Karpas-422 (cell line): ENCODE measurements at regions not wholly inside any gene's neighbourhood (a gene's known extent, or its start where the extent isn't known, plus 50 kb on each side); places are given as distances from the start of the nearest gene placed in this dataset.

ENCODE experiments used
- DNase-seq: peaks from one replicate; pipeline ENCODE4 v3.0.0-alpha.2; 2015
- H2AFZ ChIP-seq: fragments of 200-600 bp; sonication (generic); 2 replicates; pipeline ENCODE4 v1.6.1; 2014; ENCODE audit warnings: antibody characterized with exemption, low read length, mixed read lengths
- H3K27ac ChIP-seq: fragments of 200-600 bp; sonication (generic); 2 replicates; pipeline ENCODE4 v1.5.1; 2014; ENCODE audit warnings: mild to moderate bottlenecking, low read length, moderate library complexity
- H3K27me3 ChIP-seq: fragments of 200-600 bp; sonication (generic); 2 replicates; pipeline ENCODE4 v1.6.1; 2014; ENCODE audit warnings: low read length, mixed read lengths
- H3K36me3 ChIP-seq: fragments of 200-600 bp; sonication (generic); 2 replicates; pipeline ENCODE4 v1.6.1; 2014; ENCODE audit warnings: low read length, mixed read lengths; ENCODE audit not compliant: insufficient read depth
- H3K4me1 ChIP-seq: fragments of 200-600 bp; sonication (generic); 2 replicates; pipeline ENCODE4 v1.6.1; 2014; ENCODE audit warnings: mild to moderate bottlenecking, low read length, mixed read lengths
- H3K4me2 ChIP-seq: fragments of 200-600 bp; sonication (generic); 2 replicates; pipeline ENCODE4 v1.6.1; 2014; ENCODE audit warnings: low read length, low read depth, mild to moderate bottlenecking; ENCODE audit not compliant: poor library complexity, severe bottlenecking
- H3K4me3 ChIP-seq: fragments of 200-600 bp; sonication (generic); 2 replicates; pipeline ENCODE4 v1.5.1; 2014; ENCODE audit warnings: mild to moderate bottlenecking, antibody characterized with exemption, low read length, mixed read lengths
- H3K79me2 ChIP-seq: fragments of 200-600 bp; sonication (generic); 2 replicates; pipeline ENCODE4 v1.6.1; 2014; ENCODE audit warnings: mild to moderate bottlenecking, low read length, mixed read lengths
- H3K9ac ChIP-seq: fragments of 200-600 bp; sonication (generic); 2 replicates; pipeline ENCODE4 v1.6.0; 2014; ENCODE audit warnings: low read length
- H3K9me2 ChIP-seq: fragments of 200-600 bp; sonication (generic), shearing (Covaris generic); replicated peaks from 2 replicates; pipeline ENCODE4 v1.6.0; 2014; ENCODE audit warnings: mild to moderate bottlenecking, low read length, moderate library complexity; ENCODE audit not compliant: insufficient read depth
- H3K9me3 ChIP-seq: fragments of 300-700, 200-600 bp; sonication (generic); 2 replicates; pipeline ENCODE4 v1.6.1; 2014; ENCODE audit warnings: low read length, mixed read lengths
- H4K20me1 ChIP-seq: fragments of 200-600 bp; sonication (generic); 2 replicates; pipeline ENCODE4 v1.6.1; 2014; ENCODE audit warnings: mild to moderate bottlenecking, antibody characterized with exemption, low read length, low read depth; ENCODE audit not compliant: insufficient read depth

- no peak overlapping the region for H2AFZ ChIP-seq
- H3K27me3 ChIP-seq = no peaks in the 10 kb centered on the region
- no peaks in the 10 kb centered on the region for H3K9me3 ChIP-seq
- H3K4me2 ChIP-seq = no peak overlapping the region
- H3K4me3 ChIP-seq = no peak overlapping the region
- H3K4me1 ChIP-seq = no peaks in the 10 kb centered on the region
- DNase-seq = no peak
- no peak overlapping the region for H3K9ac ChIP-seq
- no peaks in the 10 kb centered on the region for H3K9me2 ChIP-seq
- H3K27ac ChIP-seq = no peak overlapping the region
- no peaks in the 10 kb centered on the region for H4K20me1 ChIP-seq
- no peaks in the 10 kb centered on the region for H3K79me2 ChIP-seq
- H3K36me3 ChIP-seq = no peaks in the 10 kb centered on the region
Observed at GRCh38 chr20:22833851-22834250, 201.3 kb upstream of the SSTR4 start.

GRCh38 chr20:22834651-22835256 is 200.4 kb upstream of the SSTR4 start:
- H3K27me3 ChIP-seq = no peaks in the 10 kb centered on the region
- H3K9me3 ChIP-seq = no peaks in the 10 kb centered on the region
- H2AFZ ChIP-seq = no peak overlapping the region
- DNase-seq = no peak
- no peak overlapping the region for H3K4me3 ChIP-seq
- no peak overlapping the region for H3K9ac ChIP-seq
- no peaks in the 10 kb centered on the region for H3K4me1 ChIP-seq
- no peaks in the 10 kb centered on the region for H3K9me2 ChIP-seq
- no peak overlapping the region for H3K4me2 ChIP-seq
- no peaks in the 10 kb centered on the region for H3K36me3 ChIP-seq
- H3K79me2 ChIP-seq = no peaks in the 10 kb centered on the region
- no peaks in the 10 kb centered on the region for H4K20me1 ChIP-seq
- no peak overlapping the region for H3K27ac ChIP-seq

GRCh38 chr20:22836211-22836610 is 198.9 kb upstream of the SSTR4 start:
- Histone ChIP-seq H3K27me3 (no peaks in the 10 kb centered on the region), H3K4me1 (no peaks in the 10 kb centered on the region), H2AFZ (no peak overlapping the region), H3K27ac (no peak overlapping the region), H3K4me3 (no peak overlapping the region), H3K9ac (no peak overlapping the region), H3K9me2 (no peaks in the 10 kb centered on the region), H3K4me2 (no peak overlapping the region), H3K9me3 (no peaks in the 10 kb centered on the region), H3K79me2 (no peaks in the 10 kb centered on the region), H3K36me3 (no peaks in the 10 kb centered on the region), H4K20me1 (no peaks in the 10 kb centered on the region)
- no peak for DNase-seq

GRCh38 chr20:22836877-22837276 is 198.2 kb upstream of the SSTR4 start:
- Histone ChIP-seq H3K9me3 (no peaks in the 10 kb centered on the region), H3K36me3 (no peaks in the 10 kb centered on the region), H3K4me2 (no peak overlapping the region), H2AFZ (no peak overlapping the region), H3K4me1 (no peaks in the 10 kb centered on the region), H3K9me2 (no peaks in the 10 kb centered on the region), H3K27me3 (no peaks in the 10 kb centered on the region), H3K27ac (no peak overlapping the region), H3K4me3 (no peak overlapping the region), H4K20me1 (no peaks in the 10 kb centered on the region), H3K79me2 (no peaks in the 10 kb centered on the region), H3K9ac (no peak overlapping the region)
- DNase-seq = no peak

- H3K79me2 ChIP-seq = no peaks in the 10 kb centered on the region
- no peak overlapping the region for H3K4me3 ChIP-seq
- no peaks in the 10 kb centered on the region for H3K27me3 ChIP-seq
- H2AFZ ChIP-seq = no peak overlapping the region
- no peak overlapping the region for H3K27ac ChIP-seq
- H3K9me2 ChIP-seq = no peaks in the 10 kb centered on the region
- no peaks in the 10 kb centered on the region for H3K4me1 ChIP-seq
- no peak overlapping the region for H3K4me2 ChIP-seq
- no peak overlapping the region for H3K9ac ChIP-seq
- DNase-seq = no peak
- no peaks in the 10 kb centered on the region for H4K20me1 ChIP-seq
- H3K36me3 ChIP-seq = no peaks in the 10 kb centered on the region
- H3K9me3 ChIP-seq = no peaks in the 10 kb centered on the region
Observed at GRCh38 chr20:22838001-22838400, 197.1 kb upstream of the SSTR4 start.

GRCh38 chr20:22841846-22842245 is 193.3 kb upstream of the SSTR4 start:
- no peak overlapping the region for H2AFZ ChIP-seq
- H3K4me1 ChIP-seq = no peaks in the 10 kb centered on the region
- no peak overlapping the region for H3K4me3 ChIP-seq
- H3K4me2 ChIP-seq = no peak overlapping the region
- no peak for DNase-seq
- 0 out of 2 replicates have a peak, but pooled peaks cover 3% of the 10 kb centered on the region for H3K27me3 ChIP-seq
- H3K79me2 ChIP-seq = no peaks in the 10 kb centered on the region
- no peak overlapping the region for H3K27ac ChIP-seq
- H3K9me3 ChIP-seq = no peaks in the 10 kb centered on the region
- no peaks in the 10 kb centered on the region for H3K36me3 ChIP-seq
- H3K9ac ChIP-seq = no peak overlapping the region
- H4K20me1 ChIP-seq = no peaks in the 10 kb centered on the region
- no peaks in the 10 kb centered on the region for H3K9me2 ChIP-seq

GRCh38 chr20:22842793-22843192 is 192.3 kb upstream of the SSTR4 start:
- H3K4me3 ChIP-seq = no peak overlapping the region
- no peaks in the 10 kb centered on the region for H3K9me3 ChIP-seq
- no peaks in the 10 kb centered on the region for H3K36me3 ChIP-seq
- no peaks in the 10 kb centered on the region for H3K4me1 ChIP-seq
- H3K79me2 ChIP-seq = no peaks in the 10 kb centered on the region
- no peaks in the 10 kb centered on the region for H4K20me1 ChIP-seq
- no peaks in the 10 kb centered on the region for H3K9me2 ChIP-seq
- H3K9ac ChIP-seq = no peak overlapping the region
- H3K27ac ChIP-seq = no peak overlapping the region
- no peak overlapping the region for H3K4me2 ChIP-seq
- no peak overlapping the region for H2AFZ ChIP-seq
- DNase-seq = no peak
- H3K27me3 ChIP-seq = 0 out of 2 replicates have a peak, but pooled peaks cover 3% of the 10 kb centered on the region

- no peaks in the 10 kb centered on the region for H3K4me1 ChIP-seq
- H3K27ac ChIP-seq = no peak overlapping the region
- no peaks in the 10 kb centered on the region for H3K79me2 ChIP-seq
- no peak overlapping the region for H3K4me3 ChIP-seq
- H4K20me1 ChIP-seq = no peaks in the 10 kb centered on the region
- H3K9me2 ChIP-seq = no peaks in the 10 kb centered on the region
- H3K9ac ChIP-seq = no peak overlapping the region
- no peaks in the 10 kb centered on the region for H3K9me3 ChIP-seq
- H2AFZ ChIP-seq = no peak overlapping the region
- DNase-seq = no peak
- H3K36me3 ChIP-seq = no peaks in the 10 kb centered on the region
- no peak overlapping the region for H3K4me2 ChIP-seq
- 0 out of 2 replicates have a peak, but pooled peaks cover 3% of the 10 kb centered on the region for H3K27me3 ChIP-seq
Observed at GRCh38 chr20:22844959-22845358, 190.2 kb upstream of the SSTR4 start.
